Testis (tissue), 2 donors: ENCODE measurements at regions not wholly inside any gene's neighbourhood (a gene's known extent, or its start where the extent isn't known, plus 50 kb on each side); places are given as distances from the start of the nearest gene placed in this dataset.

Experiments
- DNase-seq: peaks from one replicate; pipeline ENCODE4 v3.0.0-alpha.2; 2019
- H3K27ac ChIP-seq, 2 donors: fragments of 200-600 bp; sonication (generic); one replicate each; pipeline ENCODE4 v1.5.1; 2019
- H3K27me3 ChIP-seq: fragments of 200-600 bp; sonication (generic); one replicate; pipeline ENCODE4 v1.5.1; 2019
- H3K36me3 ChIP-seq: fragments of 200-600 bp; sonication (generic); one replicate; pipeline ENCODE4 v1.5.1; 2017; ENCODE audit warnings: low read depth; ENCODE audit errors: missing control alignments
- H3K4me1 ChIP-seq: fragments of 200-600 bp; sonication (generic); one replicate; pipeline ENCODE4 v1.5.1; 2019
- H3K4me3 ChIP-seq, 2 donors: fragments of 200-600 bp; sonication (generic); one replicate each; pipeline ENCODE4 v1.5.1; 2017 to 2019
- H3K9me3 ChIP-seq: fragments of 200-600 bp; sonication (generic); one replicate; pipeline ENCODE4 v1.5.1; 2017
- CTCF ChIP-seq, 3 experiments: fragments of 450-650 bp in 2 of 3; fragments of 200-600 bp in 1 of 3; sonication (generic) in 1 of 3; IDR thresholded peaks; one replicate each; pipeline ENCODE4 v1.5.1; 2016 to 2019; ENCODE audit warnings: antibody characterized with exemption in 3 of 3, mild to moderate bottlenecking in 2 of 3, moderate library complexity in 1 of 3
- POLR2A ChIP-seq: fragments of 450-650 bp; IDR thresholded peaks from one replicate; pipeline ENCODE4 v1.6.1; 2017; ENCODE audit warnings: antibody characterized with exemption, mild to moderate bottlenecking, moderate library complexity
- WGBS, 2 donors: methylation state at CpG; one replicate each; pipeline ENCODE4 v1.1.5; 2018; 5-methylcytosine and 5-hydroxymethylcytosine counted together
- intact Hi-C: fragments of 100-400 bp; cut with DNase I; formaldehyde crosslinking; loops from one replicate; pipeline ENCODE4 v1.15.1; 2023; ENCODE audit warnings: low total_unique reads

- H3K27ac ChIP-seq, result peak overlapping the region; percentile 1 to 63
- intact Hi-C loops, result no loop called here
- TF ChIP-seq CTCF (IDR thresholded peaks at IDR 0.05) (no peak), POLR2A (no peak)
Measured at GRCh38 chr4:42262701-42263490, 110.4 kb upstream of the BEND4 start.

GRCh38 chr4:42265782-42266602 is 113.5 kb upstream of the BEND4 start:
- no peak overlapping the region for H3K4me3 ChIP-seq
- TF ChIP-seq CTCF (IDR thresholded peaks at IDR 0.05) (no peak), POLR2A (no peak)
- no peaks in the 10 kb centered on the region for H3K9me3 ChIP-seq
- no peak for DNase-seq
- intact Hi-C loops, result no loop called here
- H3K27ac ChIP-seq, result no peak overlapping the region
- 80% methylated on average over 4 to 20 of the region's 20 CpGs for whole genome bisulfite sequencing, 2 donors
- H3K27me3 ChIP-seq, result no peaks in the 10 kb centered on the region
- peaks cover 10% of the 10 kb centered on the region for H3K4me1 ChIP-seq
- H3K36me3 ChIP-seq, result no peaks in the 10 kb centered on the region

More at GRCh38 chr4:42262701-42263490, 110.4 kb upstream of the BEND4 start:
- no peaks in the 10 kb centered on the region for H3K27me3 ChIP-seq
- no peaks in the 10 kb centered on the region for H3K36me3 ChIP-seq
- no peak for DNase-seq
- peaks cover 10% of the 10 kb centered on the region for H3K4me1 ChIP-seq
- no peak overlapping the region for H3K4me3 ChIP-seq
- no peaks in the 10 kb centered on the region for H3K9me3 ChIP-seq
- WGBS, 2 donors, result 36 to 45% methylated on average over 8 of the region's 8 CpGs

- DNase-seq, result no peak
- no peak overlapping the region for H3K27ac ChIP-seq
- intact Hi-C loops, result no loop called here
- WGBS, 2 donors, result 80 to 87% methylated on average over 3 of the region's 3 CpGs
- no peaks in the 10 kb centered on the region for H3K36me3 ChIP-seq
- TF ChIP-seq CTCF (IDR thresholded peaks at IDR 0.05) (no peak), POLR2A (no peak)
- H3K27me3 ChIP-seq, result no peaks in the 10 kb centered on the region
- H3K4me3 ChIP-seq, result no peak overlapping the region
- peaks cover 4% of the 10 kb centered on the region for H3K4me1 ChIP-seq
- H3K9me3 ChIP-seq, result no peaks in the 10 kb centered on the region
Measured at GRCh38 chr4:42267724-42268123, 115.3 kb upstream of the BEND4 start.

GRCh38 chr4:42268824-42269223 is 116.4 kb upstream of the BEND4 start:
- TF ChIP-seq POLR2A (no peak), CTCF (IDR thresholded peaks at IDR 0.05) (no peak)
- Histone ChIP-seq H3K4me1 (no peaks in the 10 kb centered on the region), H3K4me3 (no peak overlapping the region), H3K9me3 (no peaks in the 10 kb centered on the region), H3K36me3 (no peaks in the 10 kb centered on the region), H3K27ac (no peak overlapping the region), H3K27me3 (no peaks in the 10 kb centered on the region)
- 39 to 64% methylated on average over 2 of the region's 2 CpGs for WGBS, 2 donors
- DNase-seq, result no peak
- intact Hi-C loops, result no loop called here
